CD8-positive, alpha-beta memory T cell (primary cell): ENCODE measurements at regions not wholly inside any gene's neighbourhood (a gene's known extent, or its start where the extent isn't known, plus 50 kb on each side); places are given as distances from the start of the nearest gene placed in this dataset.
A peak's percentile ranks its signal among the peaks of the same experiment; 100 is the strongest.

Experiments used
- CTCF ChIA-PET: fragments of 350-600 bp; sonication (Branson Sonifier 250); formaldehyde crosslinking; loops from one replicate; lab custom pipeline; 2021; ENCODE audit warnings: antibody characterized with exemption; lab: Charles Lee
- POLR2A ChIA-PET: fragments of 350-600 bp; sonication (Branson Sonifier 250); formaldehyde crosslinking; loops from one replicate; lab custom pipeline; 2021; ENCODE audit warnings: antibody characterized with exemption; lab: Charles Lee
- DNase-seq, 5 donors: peaks; one replicate each; pipeline versions ENCODE4 v3.0.0 to v3.0.0-alpha.2; 2020 to 2022; ENCODE audit warnings: mixed read lengths in 1 of 5
- H3K27ac ChIP-seq: one replicate; pipeline ENCODE4 v1.7.0; 2013; ENCODE audit warnings: low read depth, mild to moderate bottlenecking, low read length, moderate library complexity
- H3K27me3 ChIP-seq: 2 replicates; pipeline ENCODE4 v1.7.0; 2013; ENCODE audit warnings: low read length, mild to moderate bottlenecking; ENCODE audit not compliant: insufficient read depth, poor library complexity, severe bottlenecking
- H3K36me3 ChIP-seq: 2 replicates; pipeline ENCODE4 v1.7.0; 2013; ENCODE audit warnings: mild to moderate bottlenecking, low read length, moderate library complexity; ENCODE audit not compliant: insufficient read depth
- H3K4me1 ChIP-seq: 2 replicates; pipeline ENCODE4 v1.7.0; 2013; ENCODE audit warnings: mild to moderate bottlenecking, low read length, moderate library complexity; ENCODE audit not compliant: insufficient read depth
- H3K4me3 ChIP-seq: 2 replicates; pipeline ENCODE4 v1.7.0; 2013; ENCODE audit warnings: mild to moderate bottlenecking, low read length
- H3K9me3 ChIP-seq: 2 replicates; pipeline ENCODE4 v1.7.0; 2013; ENCODE audit warnings: mild to moderate bottlenecking, low read length
- H3K27ac Mint-ChIP-seq, 8 donors: one replicate each; pipeline ENCODE4 v1.8.0; 2020 to 2021; ENCODE audit warnings: mixed read lengths in 8 of 8, mild to moderate bottlenecking in 6 of 8, inconsistent platforms in 3 of 8, moderate library complexity in 3 of 8
- H3K27me3 Mint-ChIP-seq, 2 donors: one replicate each; pipeline ENCODE4 v1.8.0; 2020 to 2021; ENCODE audit warnings: mixed read lengths in 2 of 2, mild to moderate bottlenecking in 1 of 2, moderate library complexity in 1 of 2
- H3K36me3 Mint-ChIP-seq, 3 donors: one replicate each; pipeline ENCODE4 v1.8.0; 2020 to 2021; ENCODE audit warnings: mixed read lengths in 3 of 3, inconsistent platforms in 1 of 3, mild to moderate bottlenecking in 1 of 3
- H3K4me1 Mint-ChIP-seq, 3 donors: one replicate each; pipeline ENCODE4 v1.8.0; 2020 to 2021; ENCODE audit warnings: mixed read lengths in 3 of 3, inconsistent platforms in 1 of 3, mild to moderate bottlenecking in 1 of 3
- H3K4me3 Mint-ChIP-seq, 7 donors: one replicate each; pipeline ENCODE4 v1.8.0; 2020 to 2021; ENCODE audit warnings: mixed read lengths in 7 of 7, mild to moderate bottlenecking in 6 of 7, moderate library complexity in 4 of 7, inconsistent platforms in 2 of 7
- H3K9me3 Mint-ChIP-seq, 5 donors: one replicate each; pipeline ENCODE4 v1.8.0; 2020 to 2022; ENCODE audit warnings: mixed read lengths in 5 of 5, mild to moderate bottlenecking in 3 of 5, moderate library complexity in 2 of 5, inconsistent platforms in 1 of 5

- Mint-ChIP-seq H3K9me3 (no peaks in the 10 kb centered on the region), H3K36me3 (peaks cover 0 to 7% (median 4%) of the 10 kb centered on the region in 3 donors), H3K27me3 (peaks cover 0 to 6% of the 10 kb centered on the region in 2 donors), H3K4me1 (no peaks in the 10 kb centered on the region), H3K27ac (no peak overlapping the region), H3K4me3 (no peak overlapping the region)
- no peak overlapping the region for H3K4me3 ChIP-seq
- H3K9me3 ChIP-seq, result no peaks in the 10 kb centered on the region
- H3K27me3 ChIP-seq, result no peaks in the 10 kb centered on the region
- no peak for DNase-seq
- CTCF ChIA-PET, result no interaction called here
- POLR2A ChIA-PET, result no interaction called here
- no peaks in the 10 kb centered on the region for H3K36me3 ChIP-seq
- H3K27ac ChIP-seq, result no peak overlapping the region
- no peaks in the 10 kb centered on the region for H3K4me1 ChIP-seq
These were observed 189.3 kb upstream of the ARG1 start for GRCh38 chr6:131383421-131384411.

- H3K4me1 ChIP-seq, result no peaks in the 10 kb centered on the region
- CTCF ChIA-PET, result no interaction called here
- no peak for DNase-seq
- H3K9me3 ChIP-seq, result no peaks in the 10 kb centered on the region
- Mint-ChIP-seq H3K4me1 (no peaks in the 10 kb centered on the region), H3K27ac (peak overlapping the region in 1 of 8 donors; percentile 10), H3K4me3 (no peak overlapping the region), H3K9me3 (peaks cover 0 to 1% (median 0%) of the 10 kb centered on the region in 5 donors), H3K36me3 (peaks cover 0 to 14% (median 2%) of the 10 kb centered on the region in 3 donors), H3K27me3 (peaks cover 0 to 6% of the 10 kb centered on the region in 2 donors)
- H3K4me3 ChIP-seq, result no peak overlapping the region
- no peaks in the 10 kb centered on the region for H3K36me3 ChIP-seq
- H3K27me3 ChIP-seq, result no peaks in the 10 kb centered on the region
- POLR2A ChIA-PET, result no interaction called here
- no peak overlapping the region for H3K27ac ChIP-seq
These were observed 185.2 kb upstream of the ARG1 start for GRCh38 chr6:131387562-131388447.

GRCh38 chr6:131390322-131390721 is 182.7 kb upstream of the ARG1 start:
- ChIA-PET CTCF (no interaction called here), POLR2A (no interaction called here)
- Histone ChIP-seq H3K27ac (no peak overlapping the region), H3K27me3 (no peaks in the 10 kb centered on the region), H3K36me3 (no peaks in the 10 kb centered on the region), H3K4me3 (no peak overlapping the region), H3K9me3 (no peaks in the 10 kb centered on the region), H3K4me1 (no peaks in the 10 kb centered on the region)
- peaks cover 0 to 4% (median 0%) of the 10 kb centered on the region in 3 donors for H3K4me1 Mint-ChIP-seq
- DNase-seq, result no peak
- H3K27me3 Mint-ChIP-seq, result peaks cover 0 to 5% of the 10 kb centered on the region in 2 donors
- H3K9me3 Mint-ChIP-seq, result peaks cover 0 to 10% (median 5%) of the 10 kb centered on the region in 5 donors
- H3K27ac Mint-ChIP-seq, result no peak overlapping the region
- peaks cover 0 to 20% (median 6%) of the 10 kb centered on the region in 3 donors for H3K36me3 Mint-ChIP-seq
- H3K4me3 Mint-ChIP-seq, result no peak overlapping the region

- Mint-ChIP-seq H3K9me3 (peaks cover 0 to 10% (median 5%) of the 10 kb centered on the region in 5 donors), H3K4me1 (peaks cover 0 to 4% (median 0%) of the 10 kb centered on the region in 3 donors), H3K27me3 (peaks cover 0 to 4% of the 10 kb centered on the region in 2 donors), H3K27ac (no peak overlapping the region), H3K36me3 (peaks cover 0 to 22% (median 6%) of the 10 kb centered on the region in 3 donors), H3K4me3 (no peak overlapping the region)
- Histone ChIP-seq H3K4me3 (no peak overlapping the region), H3K4me1 (no peaks in the 10 kb centered on the region), H3K27me3 (no peaks in the 10 kb centered on the region), H3K27ac (no peak overlapping the region), H3K9me3 (no peaks in the 10 kb centered on the region), H3K36me3 (no peaks in the 10 kb centered on the region)
- ChIA-PET CTCF (no interaction called here), POLR2A (no interaction called here)
- DNase-seq, result no peak
These were observed 181.9 kb upstream of the ARG1 start for GRCh38 chr6:131391116-131391515.

- H3K27ac ChIP-seq, result no peak overlapping the region
- Mint-ChIP-seq H3K9me3 (peaks cover 0 to 10% (median 5%) of the 10 kb centered on the region in 5 donors), H3K4me3 (no peak overlapping the region), H3K27me3 (no peaks in the 10 kb centered on the region), H3K4me1 (peaks cover 0 to 4% (median 0%) of the 10 kb centered on the region in 3 donors), H3K36me3 (peaks cover 0 to 22% (median 6%) of the 10 kb centered on the region in 3 donors), H3K27ac (no peak overlapping the region)
- POLR2A ChIA-PET, result no interaction called here
- H3K4me1 ChIP-seq, result no peaks in the 10 kb centered on the region
- H3K36me3 ChIP-seq, result no peaks in the 10 kb centered on the region
- H3K4me3 ChIP-seq, result no peak overlapping the region
- no peaks in the 10 kb centered on the region for H3K27me3 ChIP-seq
- no peaks in the 10 kb centered on the region for H3K9me3 ChIP-seq
- CTCF ChIA-PET, result no interaction called here
- DNase-seq, result no peak
These were observed 179.6 kb upstream of the ARG1 start for GRCh38 chr6:131393433-131393832.

GRCh38 chr6:131394768-131395432 is 178.1 kb upstream of the ARG1 start:
- no peak for DNase-seq
- Histone ChIP-seq H3K36me3 (no peaks in the 10 kb centered on the region), H3K9me3 (no peaks in the 10 kb centered on the region), H3K4me3 (no peak overlapping the region), H3K27ac (no peak overlapping the region), H3K27me3 (no peaks in the 10 kb centered on the region), H3K4me1 (no peaks in the 10 kb centered on the region)
- H3K4me1 Mint-ChIP-seq, result peaks cover 0 to 4% (median 0%) of the 10 kb centered on the region in 3 donors
- peaks cover 0 to 10% (median 5%) of the 10 kb centered on the region in 5 donors for H3K9me3 Mint-ChIP-seq
- CTCF ChIA-PET, result no interaction called here
- no peak overlapping the region for H3K27ac Mint-ChIP-seq
- no peaks in the 10 kb centered on the region for H3K27me3 Mint-ChIP-seq
- H3K36me3 Mint-ChIP-seq, result peaks cover 0 to 22% (median 6%) of the 10 kb centered on the region in 3 donors
- H3K4me3 Mint-ChIP-seq, result no peak overlapping the region
- POLR2A ChIA-PET, result no interaction called here

GRCh38 chr6:131398176-131398575 is 174.8 kb upstream of the ARG1 start:
- Mint-ChIP-seq H3K27ac (peak overlapping the region in 1 of 8 donors; percentile 37), H3K27me3 (no peaks in the 10 kb centered on the region), H3K4me1 (peaks cover 0 to 4% (median 0%) of the 10 kb centered on the region in 3 donors), H3K4me3 (no peak overlapping the region), H3K9me3 (peaks cover 4 to 17% (median 14%) of the 10 kb centered on the region in 5 donors), H3K36me3 (peaks cover 0 to 18% (median 5%) of the 10 kb centered on the region in 3 donors)
- no peak for DNase-seq
- peaks cover 5% of the 10 kb centered on the region for H3K9me3 ChIP-seq
- H3K27me3 ChIP-seq, result no peaks in the 10 kb centered on the region
- no peaks in the 10 kb centered on the region for H3K36me3 ChIP-seq
- CTCF ChIA-PET, result no interaction called here
- no peak overlapping the region for H3K4me3 ChIP-seq
- H3K27ac ChIP-seq, result no peak overlapping the region
- POLR2A ChIA-PET, result no interaction called here
- no peaks in the 10 kb centered on the region for H3K4me1 ChIP-seq
